ENCODE measurements at regions not wholly inside any gene's neighbourhood (a gene's known extent, or its start where the extent isn't known, plus 50 kb on each side); places are given as distances from the start of the nearest gene placed in this dataset.

- H3K4me1 ChIP-seq (ENCODE audit: low read length): no peaks in the 10 kb centered on the region
- DNase-seq: no peak
- no peaks in the 10 kb centered on the region for H3F3A ChIP-seq (ENCODE audit: insufficient read depth, low read length)
- no peak overlapping the region for H3K27ac ChIP-seq (ENCODE audit: low read length)
- H2AFZ ChIP-seq (ENCODE audit: low read length): no peak overlapping the region
- no peak overlapping the region for H3K9ac ChIP-seq (ENCODE audit: low read length)
- no peaks in the 10 kb centered on the region for H4K20me1 ChIP-seq (ENCODE audit: insufficient read depth, low read length)
- TF ChIP-seq EZH2phosphoT487 (IDR thresholded peaks at IDR 0.05; ENCODE audit: low read length): no peak
- no peak for TF ChIP-seq EZH2 (optimal IDR thresholded peaks at IDR 0.05; ENCODE audit: low read depth, low read length)
- no peak for TF ChIP-seq CTCF (IDR thresholded peaks at IDR 0.05; ENCODE audit: low read length)
- no peaks in the 10 kb centered on the region for H3K9me3 ChIP-seq (replicated peaks; ENCODE audit: insufficient read depth, low read length)
- H3K27me3 ChIP-seq (replicated peaks; ENCODE audit: insufficient read depth, low read length): no peaks in the 10 kb centered on the region
- H3K79me2 ChIP-seq (ENCODE audit: low read length): no peaks in the 10 kb centered on the region
- H3K4me2 ChIP-seq (ENCODE audit: low read depth, low read length): no peak overlapping the region
- H3K36me3 ChIP-seq (replicated peaks; ENCODE audit: insufficient read depth, low read length): no peaks in the 10 kb centered on the region
- H3K4me3 ChIP-seq (ENCODE audit: low read length): no peak overlapping the region
- H3K9me2 ChIP-seq (replicated peaks; ENCODE audit: insufficient read depth, low read length): no peaks in the 10 kb centered on the region
Measured at GRCh38 chr16:63933841-63934240, 1188.0 kb downstream of the CDH11 start.

DNA sequence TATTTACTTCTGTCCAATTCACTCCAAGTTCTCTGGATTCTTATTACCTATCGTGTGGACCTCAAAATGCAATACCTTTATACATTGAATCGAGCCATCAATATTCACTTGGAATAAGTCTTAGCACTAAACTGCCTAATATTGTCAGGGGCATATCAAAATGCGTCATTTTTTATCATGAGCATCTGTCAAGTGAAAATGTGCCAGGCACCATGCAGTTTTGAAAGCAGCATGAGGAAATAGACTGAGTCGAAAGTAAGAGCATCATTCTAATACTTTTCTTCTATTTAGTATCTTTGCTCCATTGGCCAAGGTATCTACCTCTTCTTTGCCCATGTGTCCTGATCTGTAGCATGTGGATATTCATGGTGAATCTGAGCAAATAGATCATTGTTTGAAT lies 1193.4 kb downstream of the CDH11 start:
- Histone ChIP-seq H3K27ac (ENCODE audit: low read length) (no peak overlapping the region), H3K9me3 (replicated peaks; ENCODE audit: insufficient read depth, low read length) (no peaks in the 10 kb centered on the region), H3K79me2 (ENCODE audit: low read length) (no peaks in the 10 kb centered on the region), H3K36me3 (replicated peaks; ENCODE audit: insufficient read depth, low read length) (no peaks in the 10 kb centered on the region), H4K20me1 (ENCODE audit: insufficient read depth, low read length) (no peaks in the 10 kb centered on the region), H2AFZ (ENCODE audit: low read length) (no peak overlapping the region), H3K4me3 (ENCODE audit: low read length) (no peak overlapping the region), H3F3A (ENCODE audit: insufficient read depth, low read length) (no peaks in the 10 kb centered on the region), H3K4me2 (ENCODE audit: low read depth, low read length) (no peak overlapping the region), H3K9me2 (replicated peaks; ENCODE audit: insufficient read depth, low read length) (no peaks in the 10 kb centered on the region), H3K27me3 (replicated peaks; ENCODE audit: insufficient read depth, low read length) (no peaks in the 10 kb centered on the region), H3K9ac (ENCODE audit: low read length) (no peak overlapping the region), H3K4me1 (ENCODE audit: low read length) (no peaks in the 10 kb centered on the region)
- TF ChIP-seq EZH2phosphoT487 (IDR thresholded peaks at IDR 0.05; ENCODE audit: low read length) (no peak), EZH2 (optimal IDR thresholded peaks at IDR 0.05; ENCODE audit: low read depth, low read length) (no peak), CTCF (IDR thresholded peaks at IDR 0.05; ENCODE audit: low read length) (no peak)
- DNase-seq: no peak

GRCh38 chr16:63925221-63925620 lies 1196.6 kb downstream of the CDH11 start:
- DNase-seq: no peak
- Histone ChIP-seq H3F3A (ENCODE audit: insufficient read depth, low read length) (no peaks in the 10 kb centered on the region), H2AFZ (ENCODE audit: low read length) (no peak overlapping the region), H3K4me2 (ENCODE audit: low read depth, low read length) (no peak overlapping the region), H3K4me1 (ENCODE audit: low read length) (no peaks in the 10 kb centered on the region), H3K27ac (ENCODE audit: low read length) (no peak overlapping the region), H3K4me3 (ENCODE audit: low read length) (no peak overlapping the region), H4K20me1 (ENCODE audit: insufficient read depth, low read length) (no peaks in the 10 kb centered on the region), H3K9me3 (replicated peaks; ENCODE audit: insufficient read depth, low read length) (no peaks in the 10 kb centered on the region), H3K36me3 (replicated peaks; ENCODE audit: insufficient read depth, low read length) (no peaks in the 10 kb centered on the region), H3K79me2 (ENCODE audit: low read length) (no peaks in the 10 kb centered on the region), H3K27me3 (replicated peaks; ENCODE audit: insufficient read depth, low read length) (no peaks in the 10 kb centered on the region), H3K9me2 (replicated peaks; ENCODE audit: insufficient read depth, low read length) (no peaks in the 10 kb centered on the region), H3K9ac (ENCODE audit: low read length) (no peak overlapping the region)
- TF ChIP-seq EZH2phosphoT487 (IDR thresholded peaks at IDR 0.05; ENCODE audit: low read length): no peak
- TF ChIP-seq EZH2 (optimal IDR thresholded peaks at IDR 0.05; ENCODE audit: low read depth, low read length): no peak
- TF ChIP-seq CTCF (IDR thresholded peaks at IDR 0.05; ENCODE audit: low read length): no peak
